ENCODE measurements at regions not wholly inside any gene's neighbourhood (a gene's known extent, or its start where the extent isn't known, plus 50 kb on each side); places are given as distances from the start of the nearest gene placed in this dataset.
A peak's percentile ranks its signal among the peaks of the same experiment; 100 is the strongest.

- H3K27ac Mint-ChIP-seq = no peak overlapping the region
- peaks cover 0 to 2% (median 0%) of the 10 kb centered on the region in 6 donors for H3K9me3 Mint-ChIP-seq
- H3K4me3 Mint-ChIP-seq = no peak overlapping the region
- H3K4me1 Mint-ChIP-seq = no peaks in the 10 kb centered on the region
- no peak for DNase-seq
- peaks cover 0 to 5% (median 2%) of the 10 kb centered on the region in 3 donors for H3K27me3 Mint-ChIP-seq (ENCODE audit: low read depth in 3 of 3)
- H3K36me3 Mint-ChIP-seq = peaks cover 0 to 3% (median 0%) of the 10 kb centered on the region in 3 donors
Observed at GRCh38 chr5:86909418-86910295, 291.9 kb downstream of the COX7C start.

GRCh38 chr5:86917117-86917579 is 299.4 kb downstream of the COX7C start:
- no peak for DNase-seq

GRCh38 chr5:86918246-86918645 is 300.5 kb downstream of the COX7C start:
- H3K27me3 Mint-ChIP-seq (ENCODE audit: low read depth in 3 of 3) = no peaks in the 10 kb centered on the region
- no peak for DNase-seq
- no peaks in the 10 kb centered on the region for H3K36me3 Mint-ChIP-seq
- H3K9me3 Mint-ChIP-seq = peaks cover 0 to 2% (median 0%) of the 10 kb centered on the region in 6 donors
- H3K4me3 Mint-ChIP-seq = no peak overlapping the region
- H3K4me1 Mint-ChIP-seq = no peaks in the 10 kb centered on the region
- no peak overlapping the region for H3K27ac Mint-ChIP-seq

More at GRCh38 chr5:86917117-86917579, 299.4 kb downstream of the COX7C start:
- H3K4me3 Mint-ChIP-seq = no peak overlapping the region
- peaks cover 0 to 2% (median 0%) of the 10 kb centered on the region in 3 donors for H3K27me3 Mint-ChIP-seq (ENCODE audit: low read depth in 3 of 3)
- H3K9me3 Mint-ChIP-seq = peaks cover 0 to 2% (median 0%) of the 10 kb centered on the region in 6 donors
- no peaks in the 10 kb centered on the region for H3K36me3 Mint-ChIP-seq
- H3K4me1 Mint-ChIP-seq = no peaks in the 10 kb centered on the region
- H3K27ac Mint-ChIP-seq = no peak overlapping the region

GRCh38 chr5:86926033-86926432 is 308.3 kb downstream of the COX7C start:
- H3K27ac Mint-ChIP-seq = no peak overlapping the region
- H3K9me3 Mint-ChIP-seq = no peaks in the 10 kb centered on the region
- H3K4me3 Mint-ChIP-seq = no peak overlapping the region
- H3K36me3 Mint-ChIP-seq = no peaks in the 10 kb centered on the region
- no peak for DNase-seq
- no peaks in the 10 kb centered on the region for H3K4me1 Mint-ChIP-seq
- peaks cover 2 to 5% (median 5%) of the 10 kb centered on the region in 3 donors for H3K27me3 Mint-ChIP-seq (ENCODE audit: low read depth in 3 of 3)

- Mint-ChIP-seq H3K4me3 (no peak overlapping the region), H3K4me1 (no peaks in the 10 kb centered on the region), H3K27ac (no peak overlapping the region), H3K36me3 (no peaks in the 10 kb centered on the region), H3K9me3 (no peaks in the 10 kb centered on the region), H3K27me3 (ENCODE audit: low read depth in 3 of 3) (peaks cover 2 to 8% (median 5%) of the 10 kb centered on the region in 3 donors)
- DNase-seq = no peak
Observed at GRCh38 chr5:86929123-86929766, 311.5 kb downstream of the COX7C start.

GRCh38 chr5:86951761-86952160 is 315.9 kb upstream of the RASA1 start:
- no peak overlapping the region for H3K27ac Mint-ChIP-seq
- H3K4me1 Mint-ChIP-seq = no peaks in the 10 kb centered on the region
- H3K36me3 Mint-ChIP-seq = no peaks in the 10 kb centered on the region
- peaks cover 0 to 4% (median 0%) of the 10 kb centered on the region in 6 donors for H3K9me3 Mint-ChIP-seq
- no peak for DNase-seq
- peaks cover 4 to 8% (median 7%) of the 10 kb centered on the region in 3 donors for H3K27me3 Mint-ChIP-seq (ENCODE audit: low read depth in 3 of 3)
- H3K4me3 Mint-ChIP-seq = no peak overlapping the region

- H3K4me1 Mint-ChIP-seq = no peaks in the 10 kb centered on the region
- H3K36me3 Mint-ChIP-seq = no peaks in the 10 kb centered on the region
- DNase-seq = no peak
- no peak overlapping the region for H3K27ac Mint-ChIP-seq
- H3K27me3 Mint-ChIP-seq (ENCODE audit: low read depth in 3 of 3) = peaks cover 0 to 8% (median 7%) of the 10 kb centered on the region in 3 donors
- no peaks in the 10 kb centered on the region for H3K9me3 Mint-ChIP-seq
- H3K4me3 Mint-ChIP-seq = no peak overlapping the region
Observed at GRCh38 chr5:86964889-86965288, 302.8 kb upstream of the RASA1 start.

- no peak for DNase-seq
- peaks cover 0 to 9% (median 5%) of the 10 kb centered on the region in 3 donors for H3K27me3 Mint-ChIP-seq (ENCODE audit: low read depth in 3 of 3)
- H3K9me3 Mint-ChIP-seq = no peaks in the 10 kb centered on the region
- H3K4me3 Mint-ChIP-seq = no peak overlapping the region
- no peak overlapping the region for H3K27ac Mint-ChIP-seq
- no peaks in the 10 kb centered on the region for H3K4me1 Mint-ChIP-seq
- no peaks in the 10 kb centered on the region for H3K36me3 Mint-ChIP-seq
Observed at GRCh38 chr5:86968301-86968753, 299.4 kb upstream of the RASA1 start.

GRCh38 chr5:86970361-86970760 is 297.3 kb upstream of the RASA1 start:
- DNase-seq = no peak
- H3K4me3 Mint-ChIP-seq = no peak overlapping the region

GRCh38 chr5:86971034-86971571 is 296.6 kb upstream of the RASA1 start:
- peak overlapping the region in 1 of 5 donors; percentile 51 for H3K4me3 Mint-ChIP-seq
- H3K27me3 Mint-ChIP-seq (ENCODE audit: low read depth in 3 of 3) = peaks cover 0 to 8% (median 5%) of the 10 kb centered on the region in 3 donors
- DNase-seq = peak in 1 of 3 donors; percentile 12
- H3K9me3 Mint-ChIP-seq = no peaks in the 10 kb centered on the region
- no peaks in the 10 kb centered on the region for H3K36me3 Mint-ChIP-seq
- no peak overlapping the region for H3K27ac Mint-ChIP-seq
- no peaks in the 10 kb centered on the region for H3K4me1 Mint-ChIP-seq

More at GRCh38 chr5:86970361-86970760, 297.3 kb upstream of the RASA1 start:
- peaks cover 0 to 8% (median 5%) of the 10 kb centered on the region in 3 donors for H3K27me3 Mint-ChIP-seq (ENCODE audit: low read depth in 3 of 3)
- H3K9me3 Mint-ChIP-seq = no peaks in the 10 kb centered on the region
- no peak overlapping the region for H3K27ac Mint-ChIP-seq
- no peaks in the 10 kb centered on the region for H3K4me1 Mint-ChIP-seq
- no peaks in the 10 kb centered on the region for H3K36me3 Mint-ChIP-seq

GRCh38 chr5:86974955-86975354 is 292.7 kb upstream of the RASA1 start:
- peaks cover 0 to 9% (median 3%) of the 10 kb centered on the region in 3 donors for H3K27me3 Mint-ChIP-seq (ENCODE audit: low read depth in 3 of 3)
- no peaks in the 10 kb centered on the region for H3K9me3 Mint-ChIP-seq
- no peaks in the 10 kb centered on the region for H3K4me1 Mint-ChIP-seq
- no peak for DNase-seq
- H3K4me3 Mint-ChIP-seq = no peak overlapping the region
- no peak overlapping the region for H3K27ac Mint-ChIP-seq
- H3K36me3 Mint-ChIP-seq = no peaks in the 10 kb centered on the region

- Mint-ChIP-seq H3K27me3 (ENCODE audit: low read depth in 3 of 3) (peaks cover 0 to 8% (median 3%) of the 10 kb centered on the region in 3 donors), H3K4me1 (no peaks in the 10 kb centered on the region), H3K36me3 (no peaks in the 10 kb centered on the region), H3K9me3 (no peaks in the 10 kb centered on the region), H3K4me3 (no peak overlapping the region), H3K27ac (no peak overlapping the region)
- DNase-seq = no peak
Observed at GRCh38 chr5:86977190-86977589, 290.5 kb upstream of the RASA1 start.

- Mint-ChIP-seq H3K4me3 (no peak overlapping the region), H3K27me3 (ENCODE audit: low read depth in 3 of 3) (peaks cover 0 to 8% (median 3%) of the 10 kb centered on the region in 3 donors), H3K36me3 (no peaks in the 10 kb centered on the region), H3K27ac (no peak overlapping the region), H3K4me1 (no peaks in the 10 kb centered on the region), H3K9me3 (no peaks in the 10 kb centered on the region)
- no peak for DNase-seq
Observed at GRCh38 chr5:86977808-86978207, 289.9 kb upstream of the RASA1 start.
